Uterus (tissue), 2 donors: ENCODE measurements at regions not wholly inside any gene's neighbourhood (a gene's known extent, or its start where the extent isn't known, plus 50 kb on each side); places are given as distances from the start of the nearest gene placed in this dataset.

Experiments
- CTCF ChIP-seq, 4 experiments: fragments of 200-600 bp in 2 of 4; fragments of 450-650 bp in 2 of 4; sonication (generic) in 2 of 4; IDR thresholded peaks; one replicate each; pipeline ENCODE4 v1.5.1; 2016 to 2019; ENCODE audit warnings: antibody characterized with exemption in 4 of 4, mild to moderate bottlenecking in 2 of 4, moderate library complexity in 1 of 4
- POLR2A ChIP-seq, 2 donors: fragments of 450-650 bp; IDR thresholded peaks; one replicate each; pipeline ENCODE4 v1.6.1; 2016; ENCODE audit warnings: antibody characterized with exemption in 2 of 2, mild to moderate bottlenecking in 1 of 2, moderate library complexity in 1 of 2

- no peak for TF ChIP-seq CTCF (IDR thresholded peaks at IDR 0.05)
- TF ChIP-seq POLR2A (IDR thresholded peaks at IDR 0.05): no peak
Measured at GRCh38 chr4:123893011-123893981, 496.7 kb downstream of the SPRY1 start.
